ENCODE measurements at regions not wholly inside any gene's neighbourhood (a gene's known extent, or its start where the extent isn't known, plus 50 kb on each side); places are given as distances from the start of the nearest gene placed in this dataset.

DNA sequence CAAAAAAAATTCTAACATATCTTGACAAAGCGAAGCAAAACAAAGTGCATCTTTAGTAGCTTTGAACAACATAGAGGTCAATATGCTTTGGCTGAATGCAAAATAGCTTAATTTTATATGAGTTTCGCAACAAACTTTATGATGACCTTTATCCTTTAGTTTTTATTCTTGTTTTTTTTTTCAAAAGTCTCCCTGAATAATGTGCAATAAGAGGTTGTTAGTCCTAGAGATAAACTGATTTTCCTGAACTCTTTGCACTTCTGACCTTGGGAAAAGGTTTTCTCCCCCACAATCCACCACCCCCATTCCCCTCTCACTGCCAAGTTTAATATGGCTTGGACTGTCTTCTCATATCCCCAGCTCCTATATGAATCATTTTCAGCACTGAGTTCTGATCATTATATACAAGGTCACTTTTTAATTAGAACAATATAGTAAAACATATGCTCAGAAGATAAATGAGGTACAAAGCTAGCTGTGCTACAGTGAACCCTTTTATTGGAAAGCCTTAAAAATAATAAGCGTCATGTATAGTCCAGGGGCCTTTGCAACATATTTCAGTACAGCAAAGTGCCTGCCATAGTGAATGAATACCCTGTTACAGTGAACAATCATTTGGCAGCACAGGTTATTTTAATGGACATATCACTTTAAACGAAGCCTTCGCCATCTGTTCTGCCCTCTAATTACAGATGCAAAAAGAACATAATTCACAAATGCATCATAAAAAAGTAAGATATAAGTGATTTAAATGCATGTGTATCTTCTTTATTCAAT is 496.3 kb upstream of the NR2F2 start:
- no peak for DNase-seq (ENCODE audit: low read depth)

DNA sequence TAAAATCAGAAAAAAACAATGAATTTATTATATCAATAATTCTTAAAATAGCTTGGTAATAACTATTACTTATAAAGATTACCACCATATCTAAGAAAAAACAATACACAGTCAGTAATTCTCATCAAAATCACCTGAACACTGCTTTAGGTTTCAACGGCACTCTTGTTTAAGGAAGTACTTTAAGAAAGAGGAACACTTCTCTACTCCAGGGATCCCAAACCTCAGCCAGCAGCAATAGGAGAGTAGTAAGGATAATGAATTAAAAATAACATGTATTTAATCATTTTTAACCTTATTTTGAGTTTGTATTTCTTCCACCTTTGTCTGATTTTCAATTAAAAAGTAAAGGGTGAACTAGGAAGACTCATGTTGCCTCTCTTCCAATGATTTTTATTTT is 494.0 kb upstream of the NR2F2 start:
- DNase-seq (ENCODE audit: low read depth): no peak

DNA sequence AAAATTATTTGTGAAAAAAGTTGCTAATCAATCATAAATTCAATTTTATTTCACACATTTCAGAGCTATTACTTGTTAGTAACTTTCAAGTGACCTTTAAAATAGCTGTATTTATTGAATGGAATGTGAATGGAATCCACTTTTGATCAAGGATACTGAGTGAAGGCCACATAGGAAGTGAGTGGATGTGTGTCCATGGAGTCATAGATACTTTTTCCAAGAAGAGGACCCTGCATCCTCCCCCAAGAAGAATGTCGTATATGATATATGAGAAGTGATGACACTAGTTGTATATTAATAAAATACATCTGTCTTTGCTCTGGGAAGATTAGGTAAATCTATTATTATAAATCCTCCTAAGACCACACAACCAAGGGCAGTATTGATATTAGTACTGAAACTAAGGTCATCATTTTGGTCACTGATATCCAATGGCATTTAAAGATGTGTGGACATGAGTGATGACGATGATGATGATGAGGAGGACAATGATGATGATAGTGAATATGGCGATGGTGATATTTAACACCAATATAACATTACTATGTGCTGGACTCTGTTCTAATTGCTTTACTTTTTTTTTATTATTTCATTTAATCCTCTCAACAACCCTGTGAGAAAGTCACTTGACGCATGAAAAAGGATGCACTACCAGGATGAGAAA is 493.0 kb upstream of the NR2F2 start:
- no peak for DNase-seq (ENCODE audit: low read depth)

DNA sequence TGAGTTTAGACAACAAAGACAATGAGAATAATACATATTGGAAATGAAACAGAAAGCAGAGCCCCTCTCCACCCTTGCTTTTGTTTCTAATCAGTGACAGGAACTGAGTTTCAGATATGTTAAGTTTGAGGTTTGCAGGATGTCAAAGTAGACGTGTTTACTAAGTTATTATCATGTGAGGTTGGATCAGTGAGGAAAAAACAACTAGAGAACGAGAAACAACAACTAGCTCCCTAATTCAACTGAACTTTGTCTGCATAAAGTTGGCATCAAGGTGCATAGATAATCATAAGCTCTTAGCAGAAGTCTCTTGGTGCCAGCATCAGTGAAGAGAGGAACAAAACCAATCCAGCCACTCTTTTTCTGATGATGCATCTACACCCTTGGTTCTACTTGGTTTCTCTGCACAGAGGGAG is 491.1 kb upstream of the NR2F2 start:
- DNase-seq (ENCODE audit: low read depth): no peak

DNA sequence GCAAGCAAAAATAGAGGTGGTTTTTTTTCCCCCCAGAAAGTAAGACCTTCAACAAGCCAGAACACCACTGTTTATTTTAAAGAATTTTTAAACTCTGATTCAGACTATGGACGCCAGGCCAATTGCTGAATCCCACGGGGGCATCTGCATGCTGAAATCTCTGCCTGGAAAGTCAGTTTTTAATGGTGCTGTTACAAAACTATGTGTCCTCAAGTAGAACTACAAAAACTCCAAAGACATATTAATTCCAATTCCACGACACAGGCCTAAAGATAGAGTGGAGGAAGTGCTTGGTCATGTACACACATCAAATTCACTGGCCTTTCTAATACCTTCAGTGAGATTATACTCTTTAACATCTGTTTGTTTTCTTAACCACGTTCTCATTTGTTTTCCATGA is 490.5 kb upstream of the NR2F2 start:
- DNase-seq (ENCODE audit: low read depth): peak; percentile 8

DNA sequence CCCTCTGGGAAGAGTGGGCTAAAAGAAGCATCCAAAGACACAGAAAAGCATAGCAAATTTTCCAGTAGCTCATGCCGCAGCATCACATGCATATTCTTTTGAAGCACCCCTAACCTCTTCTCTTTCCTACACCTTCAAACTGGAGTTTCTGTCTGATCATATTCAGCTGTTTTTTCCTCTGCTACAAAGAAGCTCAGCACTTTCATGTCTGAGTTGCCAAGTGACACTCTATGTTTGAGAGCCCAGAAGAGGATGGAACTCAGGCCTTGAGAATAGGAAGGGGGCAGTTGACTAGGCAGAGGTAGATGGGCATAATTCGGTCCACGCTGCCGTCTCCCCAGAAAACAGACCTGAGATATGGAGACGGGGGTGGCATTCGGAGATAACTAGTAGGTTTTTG is 489.6 kb upstream of the NR2F2 start:
- DNase-seq (ENCODE audit: low read depth): no peak

DNA sequence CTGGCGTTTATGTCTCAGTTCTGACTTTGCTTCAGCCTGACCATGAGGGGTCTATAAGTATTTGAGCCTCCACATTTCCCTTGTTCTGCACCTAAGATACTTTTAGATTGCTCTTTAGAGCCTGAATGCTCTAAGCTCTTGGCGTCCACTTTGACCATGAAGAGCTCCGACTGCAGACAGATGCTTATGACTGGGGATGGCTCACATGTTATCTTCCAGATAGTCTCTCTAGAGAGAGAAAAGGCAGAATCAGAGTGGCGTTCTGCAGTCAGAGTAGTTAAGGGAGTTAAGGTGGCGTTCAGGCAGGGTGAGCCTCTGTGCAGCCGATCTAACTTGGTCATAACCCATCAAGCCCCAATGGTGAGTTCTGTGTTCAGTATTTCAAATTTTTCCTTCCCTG is 487.9 kb upstream of the NR2F2 start:
- no peak for DNase-seq (ENCODE audit: low read depth)

DNA sequence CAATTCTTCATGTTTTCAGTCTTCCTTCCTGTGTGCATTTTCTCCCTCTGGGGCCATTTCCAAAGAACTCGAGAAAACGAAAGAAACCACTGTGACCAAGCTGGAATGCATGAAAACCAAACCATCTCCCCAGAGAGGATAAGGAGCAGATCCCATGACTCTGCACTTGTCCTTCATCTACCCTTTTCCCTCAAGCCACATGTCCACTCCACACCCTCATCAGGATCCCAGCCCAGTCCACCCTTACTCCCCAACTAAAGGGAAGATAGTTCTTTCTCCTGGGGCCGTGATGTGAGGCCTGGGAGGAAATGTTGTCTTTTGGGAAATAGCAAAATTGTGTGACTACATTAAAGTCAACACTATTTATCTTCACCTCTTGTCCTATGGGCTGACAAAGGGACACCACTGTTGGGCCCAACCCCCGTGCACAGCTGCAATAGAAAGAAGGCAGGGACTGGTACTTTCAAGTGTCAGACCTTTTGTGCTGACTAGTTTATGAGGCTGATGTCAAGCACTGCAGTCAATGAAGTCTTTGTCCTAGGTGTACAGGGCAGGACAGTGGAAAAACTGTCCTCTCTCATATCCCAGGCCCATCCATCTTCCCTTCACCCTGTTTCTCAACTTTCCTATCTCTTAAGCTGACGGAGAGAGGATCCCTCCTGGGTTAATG is 487.1 kb upstream of the NR2F2 start:
- DNase-seq (ENCODE audit: low read depth): peak; percentile 8

DNA sequence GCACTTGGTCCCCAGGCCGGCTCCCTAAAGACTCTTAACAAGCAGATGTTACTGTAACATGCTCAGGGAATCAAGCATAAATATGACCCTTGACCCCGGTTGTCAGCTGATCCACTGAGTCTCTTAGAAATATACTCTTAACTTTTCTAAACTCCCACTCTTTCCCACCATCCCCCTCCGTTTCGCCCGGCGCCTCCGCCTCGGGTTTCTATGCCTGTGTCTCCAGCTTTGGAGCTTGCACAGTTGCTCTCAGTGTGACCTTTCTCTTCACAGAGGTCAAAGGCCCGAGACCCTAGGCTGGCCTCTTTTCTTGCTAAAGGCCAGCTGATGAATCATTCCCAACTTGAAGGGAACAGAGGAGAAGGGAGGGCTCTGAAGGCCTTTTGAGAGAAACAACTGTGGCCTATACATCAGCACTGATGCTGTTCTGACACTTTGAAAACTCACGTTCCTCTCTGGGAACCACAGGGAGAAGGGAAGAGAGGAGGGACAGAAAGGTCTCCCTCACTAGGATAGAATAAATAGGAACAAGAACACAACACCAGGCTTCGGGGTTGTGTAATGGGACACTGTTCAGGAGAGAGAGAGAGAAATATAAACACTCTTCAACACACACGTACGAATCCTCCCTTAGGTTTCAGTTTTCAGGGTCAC is 484.5 kb upstream of the NR2F2 start:
- no peak for DNase-seq (ENCODE audit: low read depth)

DNA sequence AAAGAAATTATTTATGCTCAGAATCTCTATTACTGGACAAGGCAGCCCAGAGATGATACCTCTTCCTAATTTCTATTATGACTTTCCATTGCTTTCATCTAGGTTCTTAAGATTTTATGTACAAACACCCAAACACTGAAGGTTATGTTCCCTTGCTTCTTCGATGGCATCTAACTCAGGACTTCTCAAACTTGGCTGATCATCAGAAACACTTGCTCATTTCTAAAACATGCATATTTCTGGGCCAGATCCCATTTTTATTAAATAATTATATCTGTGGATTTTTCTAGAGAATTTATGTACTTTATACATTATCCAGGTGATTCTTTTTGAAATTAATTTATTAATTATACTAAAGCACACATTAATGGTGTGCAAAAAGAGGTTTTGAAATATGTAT is 482.4 kb upstream of the NR2F2 start:
- no peak for DNase-seq (ENCODE audit: low read depth)

DNA sequence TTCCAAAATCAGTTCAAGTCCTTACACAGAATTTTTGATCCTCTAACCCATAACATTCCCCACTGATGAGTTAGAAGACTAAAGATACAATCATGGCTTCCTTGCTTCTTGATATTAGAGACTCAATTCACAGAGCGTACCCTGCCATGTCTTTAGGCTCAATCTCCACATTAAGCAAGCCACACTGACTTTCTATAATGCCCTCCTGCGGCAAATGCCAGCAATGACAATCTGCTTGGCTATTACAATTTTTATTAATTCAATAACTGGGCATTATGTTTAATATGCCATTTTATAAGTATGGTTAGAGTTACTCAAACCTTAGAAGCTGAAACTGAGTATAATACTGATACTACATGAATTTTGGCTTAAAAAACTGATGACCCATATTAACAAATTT is 479.7 kb upstream of the NR2F2 start:
- DNase-seq (ENCODE audit: low read depth): no peak

DNA sequence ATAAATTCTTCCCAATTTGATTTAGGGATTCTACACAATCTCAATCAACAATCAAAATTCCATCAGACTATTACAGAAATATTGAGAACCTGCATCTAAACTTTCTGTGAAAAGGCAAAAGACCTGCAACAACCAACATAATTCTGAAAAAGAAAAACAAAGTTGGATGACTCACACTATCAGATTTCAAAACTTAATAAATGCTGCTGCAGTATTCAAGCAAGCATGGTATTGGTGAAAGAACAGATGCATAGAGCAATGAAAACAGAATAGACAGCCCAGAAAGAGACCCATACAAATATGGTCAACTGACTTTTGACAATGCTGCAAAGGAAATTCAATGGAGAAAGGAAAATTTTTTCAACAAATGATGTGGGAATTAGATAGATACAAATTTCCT is 477.1 kb upstream of the NR2F2 start:
- no peak for DNase-seq (ENCODE audit: low read depth)

DNA sequence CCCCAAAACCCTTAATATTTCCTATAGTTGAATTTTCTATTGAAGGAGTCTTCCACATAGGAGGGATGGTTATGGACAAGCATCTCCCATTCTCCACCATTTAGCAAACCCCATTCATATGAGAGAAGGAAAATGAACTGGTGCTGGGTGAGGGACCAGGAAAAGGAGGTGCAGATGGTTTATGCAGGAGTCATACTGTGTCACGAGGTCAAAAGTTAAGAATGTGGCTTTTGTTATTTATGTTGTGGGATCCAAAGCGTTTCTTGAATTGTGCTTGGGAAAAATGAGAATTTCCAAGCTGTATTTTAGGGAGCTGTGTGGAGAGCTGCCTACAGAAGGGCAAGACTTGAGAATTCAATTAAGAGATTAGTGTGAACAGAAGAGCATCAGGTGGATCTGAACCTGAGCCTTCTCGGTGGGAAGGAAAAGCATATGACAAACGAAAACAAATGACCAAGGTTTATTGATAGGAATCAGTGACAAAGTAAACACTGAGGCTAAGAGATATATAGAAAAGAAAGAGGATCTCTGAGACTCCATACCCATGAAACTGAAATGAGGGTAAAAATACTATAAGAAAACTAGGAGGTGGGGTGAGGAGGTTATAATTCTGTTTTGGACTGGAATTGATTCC is 473.3 kb upstream of the NR2F2 start:
- DNase-seq (ENCODE audit: low read depth): no peak

DNA sequence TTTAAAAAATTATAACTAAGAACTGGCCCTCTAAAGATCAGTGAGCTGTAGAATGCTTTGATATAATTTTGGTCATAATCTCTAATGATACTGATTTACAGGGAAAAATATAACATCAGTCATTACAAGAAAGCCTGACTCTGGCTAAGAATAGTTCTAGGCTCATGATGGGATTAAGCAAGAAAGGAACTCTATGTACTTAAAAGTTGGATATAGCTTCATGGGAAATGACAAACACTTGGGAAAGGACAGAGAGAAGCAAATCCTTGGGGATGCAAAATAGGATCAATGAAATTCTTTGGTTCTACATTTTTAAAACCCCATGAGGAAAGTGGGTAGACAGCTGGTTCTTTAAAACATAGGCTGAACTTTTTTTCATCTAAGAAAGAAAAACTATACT is 472.7 kb upstream of the NR2F2 start:
- no peak for DNase-seq (ENCODE audit: low read depth)

DNA sequence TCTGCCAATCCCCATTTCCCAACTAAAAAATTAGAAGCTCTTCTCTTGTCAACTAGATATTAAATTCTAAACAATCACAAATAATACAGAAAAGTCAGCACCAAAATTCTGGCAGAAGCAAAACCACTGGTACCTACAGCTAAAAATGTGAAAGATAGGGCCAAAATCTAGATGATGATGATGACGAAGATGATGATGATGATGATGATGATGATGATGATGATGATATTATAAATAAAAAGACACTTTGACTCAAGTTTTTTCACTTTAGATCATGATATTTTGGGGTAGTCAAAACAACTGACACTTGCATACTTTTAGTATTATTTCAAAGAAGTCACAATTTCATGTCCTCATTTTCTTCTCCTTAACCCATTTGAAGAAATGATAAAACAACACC is 470.1 kb upstream of the NR2F2 start:
- no peak for DNase-seq (ENCODE audit: low read depth)

DNA sequence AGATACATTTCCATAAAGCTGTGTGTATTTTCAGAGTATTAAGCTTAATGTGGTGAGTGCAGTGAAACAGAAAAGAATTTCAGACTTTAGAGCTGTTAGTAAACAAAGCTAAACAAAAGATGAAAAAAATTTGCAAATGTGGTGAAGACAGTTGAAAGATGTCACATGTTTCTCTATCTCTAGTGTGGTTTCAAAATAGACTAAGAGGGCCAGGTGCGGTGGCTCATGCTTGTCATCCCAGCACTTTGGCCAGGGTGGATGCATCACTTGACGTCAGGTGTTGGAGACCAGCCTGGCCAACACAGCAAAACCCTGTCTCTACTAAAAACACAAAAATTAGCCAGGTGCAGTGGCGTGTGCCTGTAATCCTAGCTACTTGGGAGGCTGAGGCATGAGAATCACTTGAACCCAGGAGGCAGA is 466.0 kb upstream of the NR2F2 start:
- DNase-seq (ENCODE audit: low read depth): no peak

DNA sequence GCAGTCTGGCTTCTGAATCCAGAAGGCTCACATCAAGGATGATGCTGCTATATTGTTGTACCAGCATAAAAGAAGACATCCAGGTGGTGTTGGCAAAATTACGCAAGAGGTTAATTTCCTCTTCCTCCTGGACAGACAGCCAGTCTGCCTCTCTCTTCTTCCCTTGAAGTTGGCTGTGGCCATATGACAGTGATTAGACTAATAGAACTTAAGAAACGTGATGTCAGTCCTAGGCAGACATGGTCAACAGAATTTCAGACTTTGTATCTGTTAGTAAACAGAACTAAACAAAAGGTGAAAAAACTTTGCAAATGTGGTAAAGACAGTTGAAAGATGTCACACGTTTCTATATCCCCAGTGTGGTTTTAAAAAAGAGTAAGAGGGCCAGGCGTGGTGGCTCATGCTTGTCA is 465.2 kb upstream of the NR2F2 start:
- DNase-seq (ENCODE audit: low read depth): no peak

DNA sequence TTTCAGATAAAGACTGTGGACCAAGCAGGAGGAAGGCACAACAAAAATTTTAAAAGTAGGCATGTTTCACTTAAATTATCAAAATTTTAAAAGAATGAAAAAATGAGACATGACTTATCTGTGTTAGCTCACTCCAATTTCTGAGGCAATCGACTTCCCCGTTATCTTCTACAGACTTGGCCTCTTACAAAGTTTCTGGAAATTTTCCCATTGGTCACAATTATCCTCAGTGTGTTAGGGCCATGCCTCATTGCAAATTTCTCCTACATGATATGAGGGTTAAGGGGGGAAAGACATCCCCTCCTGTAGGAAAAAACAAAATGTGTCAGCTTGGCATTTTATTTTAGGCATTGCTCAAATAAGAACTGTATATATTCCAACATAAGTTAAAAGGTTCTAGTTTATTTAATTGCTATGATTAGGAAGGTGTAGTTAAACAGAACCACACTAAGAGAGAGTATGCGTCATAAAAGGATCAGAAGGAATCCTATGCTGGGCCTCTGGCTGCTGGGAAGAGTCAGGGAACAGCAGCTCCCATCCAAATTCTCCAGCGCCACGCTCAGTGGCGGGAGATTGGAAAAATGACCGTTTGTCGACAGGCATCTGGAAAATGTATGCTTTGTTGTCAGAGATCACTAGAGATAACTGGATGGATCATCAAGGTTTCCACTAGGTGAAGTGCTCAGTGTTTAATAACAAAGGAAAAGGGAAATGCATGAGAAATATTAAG is 463.6 kb upstream of the NR2F2 start:
- DNase-seq (ENCODE audit: low read depth): no peak

DNA sequence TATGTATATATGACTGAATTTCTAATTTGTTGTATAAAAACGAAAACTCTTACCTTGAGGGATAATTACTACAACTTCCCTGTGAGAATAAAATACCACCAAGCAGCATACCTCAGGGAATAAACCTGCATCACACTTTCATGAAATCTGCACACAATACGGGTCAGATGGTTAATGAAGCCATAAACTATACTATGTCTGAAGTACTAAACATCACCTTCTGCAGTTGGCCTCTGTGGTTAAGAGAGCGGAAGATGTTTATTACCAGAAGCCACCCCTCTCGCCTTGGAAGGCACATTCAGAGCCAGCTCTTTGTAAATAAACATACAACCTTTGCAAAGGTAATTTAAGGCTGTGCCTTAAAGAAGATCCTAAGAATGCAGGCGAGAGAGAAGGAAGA is 462.1 kb upstream of the NR2F2 start:
- no peak for DNase-seq (ENCODE audit: low read depth)

DNA sequence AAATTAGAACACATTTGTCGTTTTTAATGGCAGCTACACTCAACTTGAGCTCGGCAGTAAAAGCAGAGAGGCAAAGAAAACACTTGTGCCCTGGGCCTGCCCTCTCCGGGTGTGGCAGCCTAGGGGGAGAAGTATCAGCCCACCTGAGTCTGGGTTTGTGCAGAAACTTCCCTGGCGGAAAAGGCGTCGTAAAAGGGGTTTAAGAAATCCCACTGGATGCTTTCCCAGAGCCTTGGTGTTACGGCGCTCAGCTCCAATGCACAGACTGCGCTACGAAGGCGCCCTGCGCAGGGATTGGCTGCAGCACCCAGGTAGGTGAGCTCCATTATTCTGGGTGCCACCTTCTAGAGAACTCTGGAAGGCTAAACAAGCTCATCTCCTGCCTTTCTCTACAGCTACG is 461.5 kb upstream of the NR2F2 start:
- DNase-seq (ENCODE audit: low read depth): no peak

DNA sequence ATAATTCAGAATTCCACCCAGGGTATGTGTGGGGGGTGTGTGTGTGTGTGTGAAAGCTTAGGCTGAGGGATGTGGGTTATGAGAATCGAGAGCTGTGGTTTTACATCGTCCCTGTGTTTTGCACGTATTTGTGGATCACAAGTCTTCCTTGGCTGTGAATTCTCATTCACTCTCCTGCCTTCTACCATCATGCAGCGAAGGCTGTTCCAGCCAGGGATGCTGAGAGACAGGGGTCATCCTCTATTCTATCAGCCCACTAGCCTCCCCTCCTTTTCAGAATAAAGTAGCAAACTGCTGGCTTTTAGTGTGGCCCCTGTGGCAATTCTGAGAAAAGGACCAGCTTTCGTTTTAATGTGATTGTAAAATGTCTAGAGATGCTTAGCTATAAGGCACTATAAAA is 460.6 kb upstream of the NR2F2 start:
- DNase-seq (ENCODE audit: low read depth): no peak

DNA sequence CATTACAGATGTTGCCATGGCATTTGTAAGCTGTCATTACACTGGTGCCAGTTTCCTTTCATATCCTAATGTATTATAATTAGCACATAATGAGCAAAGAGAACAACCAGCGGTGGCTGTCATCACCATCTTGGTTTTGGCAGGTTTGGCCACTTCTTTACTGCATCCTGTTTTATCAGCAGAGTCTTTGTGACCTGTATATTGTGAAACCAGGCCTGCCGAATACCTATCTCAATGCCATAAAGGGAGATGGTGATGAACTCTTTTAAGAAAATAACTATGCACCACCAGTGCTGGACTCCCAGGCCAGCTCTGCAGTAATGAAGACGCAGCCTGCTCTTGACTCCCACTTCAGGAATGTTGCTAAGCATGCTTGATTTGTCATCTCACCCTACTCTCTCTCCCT is 458.1 kb upstream of the NR2F2 start:
- no peak for DNase-seq (ENCODE audit: low read depth)
